T-helper 2 cell treated with Interferon-gamma antibody and Interleukin-4, amounts not matched to agents 5 μg/mL and 100 μg/mL, for 36 hours (primary cell): ENCODE measurements at regions not wholly inside any gene's neighbourhood (a gene's known extent, or its start where the extent isn't known, plus 50 kb on each side); places are given as distances from the start of the nearest gene placed in this dataset.
"Not testable (repeated sequence)": the region's sequence is repeated elsewhere in the genome, so short reads cannot be mapped to it uniquely, and the experiment has no call there.

ENCODE experiments used
- DNase-seq: peaks from one replicate; pipeline ENCODE4 v3.0.0; 2021; ENCODE audit warnings: low spot score
- H3K27ac Mint-ChIP-seq: one replicate; pipeline ENCODE4 v1.8.0; 2021; ENCODE audit warnings: mild to moderate bottlenecking, mixed read lengths
- H3K27me3 Mint-ChIP-seq: one replicate; pipeline ENCODE4 v1.8.0; 2021; ENCODE audit warnings: low read depth, mixed read lengths
- H3K36me3 Mint-ChIP-seq: one replicate; pipeline ENCODE4 v1.8.0; 2021; ENCODE audit warnings: low read depth, mixed read lengths
- H3K4me1 Mint-ChIP-seq: one replicate; pipeline ENCODE4 v1.8.0; 2021; ENCODE audit warnings: low read depth, mixed read lengths
- H3K4me3 Mint-ChIP-seq: one replicate; pipeline ENCODE4 v1.8.0; 2022; ENCODE audit warnings: mild to moderate bottlenecking, moderate library complexity, mixed read lengths
- H3K9me3 Mint-ChIP-seq: one replicate; pipeline ENCODE4 v1.8.0; 2021; ENCODE audit warnings: mixed read lengths

DNA sequence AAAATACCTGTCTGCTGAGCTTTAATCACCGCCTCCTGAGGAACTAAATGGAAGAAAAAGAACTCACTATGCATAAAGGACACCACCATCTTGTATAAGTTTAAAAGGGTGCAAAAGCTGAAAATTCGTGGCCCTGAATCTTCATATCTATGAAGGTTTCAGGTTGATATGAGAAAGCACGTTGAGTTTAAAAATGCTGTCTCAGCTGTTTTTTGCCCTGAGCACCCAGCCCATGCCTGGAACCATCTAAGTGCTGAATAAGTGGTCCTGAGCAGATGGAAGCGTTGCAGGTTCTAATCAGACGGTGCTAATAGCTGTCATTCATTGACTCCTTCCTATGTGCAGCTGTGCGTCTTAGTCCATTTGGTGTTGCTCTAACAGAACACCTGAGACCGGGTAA lies 467.4 kb downstream of the EIPR1 start:
- Mint-ChIP-seq H3K4me1 (no peaks in the 10 kb centered on the region), H3K9me3 (no peaks in the 10 kb centered on the region), H3K27ac (no peak overlapping the region), H3K27me3 (no peaks in the 10 kb centered on the region), H3K4me3 (no peak overlapping the region), H3K36me3 (no peaks in the 10 kb centered on the region)
- no peak for DNase-seq

- H3K4me1 Mint-ChIP-seq: no peaks in the 10 kb centered on the region
- H3K9me3 Mint-ChIP-seq: no peaks in the 10 kb centered on the region
- H3K27me3 Mint-ChIP-seq: no peaks in the 10 kb centered on the region
- no peak overlapping the region for H3K27ac Mint-ChIP-seq
- no peak overlapping the region for H3K4me3 Mint-ChIP-seq
- DNase-seq: no peak
- H3K36me3 Mint-ChIP-seq: no peaks in the 10 kb centered on the region
Measured at GRCh38 chr2:2909086-2910035, 468.3 kb downstream of the EIPR1 start.

GRCh38 chr2:2906091-2906490 lies 471.5 kb downstream of the EIPR1 start:
- Mint-ChIP-seq H3K9me3 (no peaks in the 10 kb centered on the region), H3K27ac (no peak overlapping the region), H3K36me3 (no peaks in the 10 kb centered on the region), H3K27me3 (no peaks in the 10 kb centered on the region), H3K4me3 (no peak overlapping the region), H3K4me1 (peaks cover 9% of the 10 kb centered on the region)
- DNase-seq: no peak

DNA sequence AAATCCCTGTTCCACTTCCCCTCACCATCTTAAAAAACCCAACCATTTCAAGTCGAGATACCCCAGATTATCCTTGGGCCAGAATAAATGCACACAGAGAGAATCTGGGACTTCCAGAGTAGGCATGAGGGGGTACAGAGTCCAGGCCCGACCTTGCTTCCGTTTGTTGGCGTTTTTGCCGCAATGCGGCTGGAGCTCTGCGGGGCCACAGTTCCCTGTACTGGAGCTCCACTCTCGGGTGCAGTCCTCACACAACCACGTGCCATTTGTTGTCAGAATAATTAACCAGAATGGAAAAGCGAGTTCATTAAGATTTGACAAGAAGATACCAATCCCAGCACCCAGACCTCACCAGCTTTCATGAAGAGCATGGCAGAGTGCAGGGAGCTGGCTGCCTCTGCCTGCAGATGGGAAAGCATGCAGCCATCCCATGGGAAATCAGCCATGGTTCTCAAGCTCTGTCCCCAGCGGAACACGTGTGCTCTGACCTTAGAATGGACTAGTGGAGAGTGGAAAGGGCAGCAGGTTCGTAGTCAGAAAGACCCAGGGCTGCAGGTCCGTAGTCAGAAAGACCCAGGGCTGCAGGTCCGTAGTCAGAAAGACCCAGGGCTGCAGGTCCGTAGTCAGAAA lies 472.8 kb downstream of the EIPR1 start:
- no peaks in the 10 kb centered on the region for H3K36me3 Mint-ChIP-seq
- H3K4me3 Mint-ChIP-seq: no peak overlapping the region
- H3K4me1 Mint-ChIP-seq: peaks cover 9% of the 10 kb centered on the region
- no peaks in the 10 kb centered on the region for H3K9me3 Mint-ChIP-seq
- H3K27me3 Mint-ChIP-seq: no peaks in the 10 kb centered on the region
- no peak overlapping the region for H3K27ac Mint-ChIP-seq
- DNase-seq: no peak

DNA sequence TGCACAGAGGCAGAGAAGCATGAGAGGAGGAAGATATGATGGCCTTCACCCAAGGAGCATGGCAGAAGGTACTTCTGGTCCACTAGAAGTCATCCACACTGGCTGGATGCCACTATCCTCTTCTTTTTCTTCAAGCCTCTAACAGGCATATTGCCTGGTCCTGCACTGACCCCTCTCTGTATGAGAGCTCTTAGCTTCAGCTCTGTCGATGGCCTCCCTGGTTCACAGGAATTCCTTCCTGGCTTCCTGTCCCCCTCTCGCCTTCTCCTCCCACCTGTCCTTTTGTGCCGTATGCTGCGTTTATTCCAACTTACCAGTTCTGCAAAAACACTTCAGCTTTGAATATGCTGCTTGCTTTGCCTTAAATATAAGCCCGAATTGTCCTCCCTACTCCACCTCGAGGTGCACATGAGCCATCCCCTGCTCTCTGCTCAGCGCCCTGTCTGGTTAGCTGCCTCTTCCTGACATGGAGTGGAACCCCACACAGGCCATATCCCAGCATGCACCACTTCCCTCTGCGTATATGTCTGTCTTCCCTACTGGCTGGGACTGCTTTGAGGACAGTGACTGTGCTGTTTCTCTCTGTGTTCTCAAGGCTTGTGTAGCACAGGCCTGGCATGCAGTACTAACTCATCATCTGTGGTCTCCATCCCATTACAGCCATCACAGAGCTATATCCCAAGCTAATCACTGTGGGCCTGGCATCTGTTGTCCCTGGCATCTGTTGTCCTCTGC lies 474.9 kb downstream of the EIPR1 start:
- no peak for DNase-seq
- Mint-ChIP-seq H3K4me3 (no peak overlapping the region), H3K36me3 (no peaks in the 10 kb centered on the region), H3K27ac (no peak overlapping the region), H3K4me1 (peaks cover 9% of the 10 kb centered on the region), H3K9me3 (no peaks in the 10 kb centered on the region), H3K27me3 (no peaks in the 10 kb centered on the region)

- Mint-ChIP-seq H3K36me3 (no peaks in the 10 kb centered on the region), H3K27ac (peak overlapping the region; percentile 4), H3K4me3 (peak overlapping the region; percentile 24), H3K27me3 (no peaks in the 10 kb centered on the region), H3K4me1 (peaks cover 9% of the 10 kb centered on the region), H3K9me3 (no peaks in the 10 kb centered on the region)
- no peak for DNase-seq
Measured at GRCh38 chr2:2901384-2902345, 476.0 kb downstream of the EIPR1 start.

GRCh38 chr2:2899826-2900225 lies 477.8 kb downstream of the EIPR1 start:
- Mint-ChIP-seq H3K4me3 (no peak overlapping the region), H3K27ac (no peak overlapping the region), H3K36me3 (no peaks in the 10 kb centered on the region), H3K9me3 (no peaks in the 10 kb centered on the region), H3K4me1 (peaks cover 9% of the 10 kb centered on the region), H3K27me3 (no peaks in the 10 kb centered on the region)
- no peak for DNase-seq

GRCh38 chr2:2898744-2899143 lies 478.9 kb downstream of the EIPR1 start:
- Mint-ChIP-seq H3K9me3 (no peaks in the 10 kb centered on the region), H3K27ac (no peak overlapping the region), H3K4me3 (no peak overlapping the region), H3K27me3 (no peaks in the 10 kb centered on the region), H3K4me1 (peaks cover 9% of the 10 kb centered on the region), H3K36me3 (no peaks in the 10 kb centered on the region)
- DNase-seq: no peak

- Mint-ChIP-seq H3K27ac (no peak overlapping the region), H3K4me1 (peaks cover 5% of the 10 kb centered on the region), H3K36me3 (no peaks in the 10 kb centered on the region), H3K4me3 (no peak overlapping the region), H3K27me3 (no peaks in the 10 kb centered on the region), H3K9me3 (no peaks in the 10 kb centered on the region)
- DNase-seq: no peak
Measured at GRCh38 chr2:2896643-2897042, 481.0 kb downstream of the EIPR1 start.

- Mint-ChIP-seq H3K4me3 (no peak overlapping the region), H3K36me3 (no peaks in the 10 kb centered on the region), H3K4me1 (no peaks in the 10 kb centered on the region), H3K27ac (no peak overlapping the region), H3K27me3 (no peaks in the 10 kb centered on the region), H3K9me3 (no peaks in the 10 kb centered on the region)
- DNase-seq: no peak
Measured at GRCh38 chr2:2896011-2896410, 481.6 kb downstream of the EIPR1 start.

- H3K27ac Mint-ChIP-seq, H3K27me3 Mint-ChIP-seq, DNase-seq, H3K9me3 Mint-ChIP-seq, H3K4me1 Mint-ChIP-seq, H3K4me3 Mint-ChIP-seq, H3K36me3 Mint-ChIP-seq: not testable (repeated sequence)
Measured at GRCh38 chr2:2894011-2894410, 483.6 kb downstream of the EIPR1 start.

DNA sequence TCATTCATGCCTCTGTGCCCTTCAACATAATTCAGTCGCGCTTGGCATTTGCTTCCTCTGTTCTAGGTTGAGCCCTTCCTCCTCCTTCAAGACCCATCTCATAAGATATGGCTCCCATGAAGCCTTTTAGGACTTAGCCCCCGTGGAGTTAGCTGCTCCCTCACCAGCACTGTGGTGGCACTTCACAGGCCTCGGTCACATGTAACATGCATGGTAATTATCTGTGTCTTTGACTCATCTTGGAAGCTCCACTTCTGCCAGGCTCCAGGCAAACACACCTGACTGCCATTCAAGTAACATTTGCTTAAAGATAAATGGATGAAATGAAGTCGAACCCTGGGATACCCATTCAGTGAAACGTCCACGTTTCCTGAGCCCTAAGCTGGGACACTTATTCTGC lies 484.7 kb downstream of the EIPR1 start:
- no peaks in the 10 kb centered on the region for H3K9me3 Mint-ChIP-seq
- DNase-seq: no peak
- H3K27me3 Mint-ChIP-seq: no peaks in the 10 kb centered on the region
- H3K27ac Mint-ChIP-seq: no peak overlapping the region
- no peaks in the 10 kb centered on the region for H3K36me3 Mint-ChIP-seq
- H3K4me1 Mint-ChIP-seq: no peaks in the 10 kb centered on the region
- H3K4me3 Mint-ChIP-seq: no peak overlapping the region

GRCh38 chr2:2892378-2892777 lies 485.2 kb downstream of the EIPR1 start:
- Mint-ChIP-seq H3K9me3 (no peaks in the 10 kb centered on the region), H3K27ac (no peak overlapping the region), H3K4me3 (no peak overlapping the region), H3K4me1 (no peaks in the 10 kb centered on the region), H3K27me3 (no peaks in the 10 kb centered on the region), H3K36me3 (no peaks in the 10 kb centered on the region)
- no peak for DNase-seq
